ENCODE measurements at regions not wholly inside any gene's neighbourhood (a gene's known extent, or its start where the extent isn't known, plus 50 kb on each side); places are given as distances from the start of the nearest gene placed in this dataset.

- no peak for DNase-seq (ENCODE audit: low read depth in 2 of 2)
Observed at GRCh38 chr6:147859071-147859470, 350.6 kb downstream of the SAMD5 start.

DNA sequence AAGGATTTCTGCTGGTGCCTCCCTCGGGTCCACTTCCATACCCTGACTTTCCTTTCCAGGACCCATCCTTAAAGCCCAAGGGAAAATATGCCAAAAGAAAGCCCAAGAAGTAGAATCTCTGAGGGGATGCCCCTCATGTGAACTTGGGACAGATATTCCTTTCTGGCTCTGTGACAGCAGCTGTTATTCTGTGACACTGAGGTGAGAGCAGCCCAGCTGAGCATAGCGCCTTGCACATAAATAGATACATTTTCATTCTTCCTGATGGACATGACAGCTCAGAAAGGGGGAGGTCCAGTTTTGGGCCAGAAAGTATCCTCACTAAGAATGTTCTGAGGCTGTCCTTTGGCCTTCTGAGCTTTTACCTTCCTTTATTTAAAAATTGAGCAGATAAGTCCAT is 353.2 kb downstream of the SAMD5 start:
- DNase-seq (ENCODE audit: low read depth in 2 of 2): no peak

DNA sequence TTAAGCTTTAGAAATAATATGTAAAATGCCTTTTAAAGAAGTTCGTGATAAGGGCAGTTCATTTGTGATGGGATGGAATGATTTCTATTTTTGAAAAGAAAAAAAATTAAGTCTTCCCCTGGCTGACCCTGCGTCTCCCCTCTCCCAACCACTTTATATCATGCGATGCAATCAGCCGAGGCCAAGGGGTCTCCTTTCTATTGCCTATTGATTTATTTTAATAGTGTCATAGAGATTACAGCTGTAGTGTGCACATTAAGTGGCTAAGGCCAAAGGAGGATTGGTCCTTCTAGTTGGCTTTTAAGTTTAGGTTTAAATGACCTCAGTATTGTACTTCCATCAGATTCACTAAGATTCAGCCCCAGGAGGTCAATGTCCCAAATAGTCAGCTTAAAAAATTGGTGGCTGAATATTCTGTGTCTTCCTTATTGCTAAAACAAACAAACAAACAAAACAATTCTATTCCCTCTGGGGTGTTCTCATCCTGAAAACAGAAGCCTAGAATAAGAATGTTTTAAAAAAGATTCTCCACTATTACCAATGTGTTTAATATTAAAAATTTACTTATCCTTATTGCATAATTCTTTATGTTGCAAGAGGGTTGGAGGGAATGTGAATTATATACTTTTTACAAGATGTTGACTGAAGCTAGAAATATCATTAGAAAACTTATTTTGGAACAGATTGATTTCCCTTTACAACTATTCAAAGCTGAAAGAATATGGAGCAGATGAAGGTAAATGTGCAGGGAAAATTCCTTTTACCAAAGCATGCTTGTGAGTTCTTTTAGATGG is 359.1 kb downstream of the SAMD5 start:
- no peak for DNase-seq (ENCODE audit: low read depth in 2 of 2)

DNA sequence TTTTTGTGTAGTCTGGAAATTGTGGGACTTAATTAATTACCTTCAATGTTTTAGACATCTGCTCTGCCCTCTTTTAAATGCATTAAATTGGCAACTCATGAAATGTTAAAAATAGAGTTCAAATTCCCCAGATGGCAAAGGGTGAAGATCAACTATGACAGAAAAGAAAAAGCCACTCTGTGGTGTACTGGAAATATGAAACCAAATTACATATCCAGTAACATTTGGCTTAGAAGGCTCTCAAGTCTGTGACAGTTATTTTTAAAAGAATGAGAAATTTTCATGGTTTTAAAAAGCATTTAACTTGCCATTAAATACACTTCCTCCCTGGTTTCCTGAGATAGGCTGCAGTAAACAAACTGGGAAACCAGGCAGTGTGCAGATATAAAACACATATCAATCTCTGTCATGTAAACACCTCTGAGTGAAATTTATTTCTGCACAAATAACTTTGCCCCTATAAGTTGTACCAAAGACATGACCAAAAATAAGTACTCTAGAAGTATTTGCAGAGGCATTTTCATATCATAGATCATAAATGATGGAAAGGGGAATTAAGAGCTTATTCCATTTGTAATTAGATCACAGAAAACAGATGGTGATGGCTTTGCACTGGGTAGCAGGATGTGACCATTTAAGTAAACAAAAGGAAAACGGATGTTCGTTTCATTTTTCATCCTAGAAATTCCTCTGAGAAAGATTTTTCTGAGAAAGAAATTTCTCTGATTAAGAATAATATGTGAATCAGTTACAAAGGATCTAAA is 360.1 kb downstream of the SAMD5 start:
- no peak for DNase-seq (ENCODE audit: low read depth in 2 of 2)

DNA sequence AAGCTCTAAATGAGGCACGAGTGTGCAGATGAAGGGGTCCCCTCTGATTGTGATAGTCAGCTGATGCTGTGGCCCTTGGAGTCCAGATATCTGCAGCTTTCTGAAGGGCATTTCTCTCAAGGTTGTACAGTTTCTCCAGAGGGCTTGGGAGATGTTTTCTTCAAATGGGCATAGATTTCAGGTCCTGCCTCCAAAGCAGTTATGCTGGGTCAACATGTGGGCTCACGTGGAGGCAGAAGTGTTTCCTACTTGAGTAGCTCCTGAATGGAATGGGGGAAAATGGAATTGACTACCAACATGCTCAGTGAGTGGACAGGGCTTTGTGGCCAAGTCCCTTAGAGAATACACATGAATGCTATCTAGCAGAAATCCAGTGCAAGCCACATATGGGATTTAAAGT is 360.7 kb downstream of the SAMD5 start:
- DNase-seq (ENCODE audit: low read depth in 2 of 2): no peak

DNA sequence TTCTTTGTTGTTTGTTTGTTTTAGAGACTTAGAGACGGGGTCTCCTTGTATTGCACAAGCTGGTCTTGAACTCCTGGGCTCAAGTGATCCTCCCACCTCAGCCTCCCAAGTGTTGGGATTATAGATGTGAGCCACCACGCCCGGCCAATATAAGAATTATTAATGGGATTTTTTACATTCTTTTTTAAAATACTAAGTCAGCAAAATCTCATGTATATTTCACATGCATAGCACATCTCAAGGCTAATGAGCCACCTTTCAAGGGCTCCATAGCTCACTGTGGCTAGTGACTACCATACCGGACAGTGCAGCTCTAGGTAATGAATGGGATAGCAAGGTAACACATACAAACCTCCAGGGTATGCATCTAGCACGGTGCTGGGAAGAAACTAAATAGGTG is 361.4 kb downstream of the SAMD5 start:
- DNase-seq (ENCODE audit: low read depth in 2 of 2): no peak

DNA sequence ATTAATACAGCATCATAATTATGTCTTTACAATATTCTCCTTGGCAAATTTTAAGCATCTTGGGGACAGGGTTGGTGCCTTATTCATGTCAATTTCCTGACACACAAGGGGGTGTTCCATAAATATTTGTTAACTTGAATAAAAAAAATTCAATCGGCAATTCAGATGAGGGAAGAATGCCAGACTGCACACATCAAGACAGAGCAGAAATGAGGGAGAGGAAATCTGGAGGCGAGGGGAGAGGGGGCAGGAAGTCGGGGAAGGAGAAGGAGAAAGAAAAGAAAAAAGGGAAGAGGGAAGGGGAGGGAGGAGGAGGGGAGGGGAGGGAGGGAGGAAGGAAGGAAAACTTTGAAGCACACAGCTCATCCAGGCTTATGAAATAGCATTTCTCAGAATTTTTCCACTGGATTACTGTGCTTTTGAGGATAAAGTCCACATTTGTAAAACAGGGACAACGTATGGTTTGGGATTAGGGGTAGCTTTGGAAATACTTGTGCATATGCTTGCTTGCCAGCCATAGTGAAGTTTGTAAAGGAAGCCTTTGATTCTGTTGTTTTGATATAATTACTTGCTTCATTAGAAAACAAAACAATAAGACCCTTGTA is 362.1 kb downstream of the SAMD5 start:
- no peak for DNase-seq (ENCODE audit: low read depth in 2 of 2)

- no peak for DNase-seq (ENCODE audit: low read depth in 2 of 2)
Observed at GRCh38 chr6:147872002-147872401, 363.5 kb downstream of the SAMD5 start.

- DNase-seq (ENCODE audit: low read depth in 2 of 2): no peak
Observed at GRCh38 chr6:147873816-147874215, 365.3 kb downstream of the SAMD5 start.

- DNase-seq (ENCODE audit: low read depth in 2 of 2): no peak
Observed at GRCh38 chr6:147874322-147874721, 365.8 kb downstream of the SAMD5 start.

DNA sequence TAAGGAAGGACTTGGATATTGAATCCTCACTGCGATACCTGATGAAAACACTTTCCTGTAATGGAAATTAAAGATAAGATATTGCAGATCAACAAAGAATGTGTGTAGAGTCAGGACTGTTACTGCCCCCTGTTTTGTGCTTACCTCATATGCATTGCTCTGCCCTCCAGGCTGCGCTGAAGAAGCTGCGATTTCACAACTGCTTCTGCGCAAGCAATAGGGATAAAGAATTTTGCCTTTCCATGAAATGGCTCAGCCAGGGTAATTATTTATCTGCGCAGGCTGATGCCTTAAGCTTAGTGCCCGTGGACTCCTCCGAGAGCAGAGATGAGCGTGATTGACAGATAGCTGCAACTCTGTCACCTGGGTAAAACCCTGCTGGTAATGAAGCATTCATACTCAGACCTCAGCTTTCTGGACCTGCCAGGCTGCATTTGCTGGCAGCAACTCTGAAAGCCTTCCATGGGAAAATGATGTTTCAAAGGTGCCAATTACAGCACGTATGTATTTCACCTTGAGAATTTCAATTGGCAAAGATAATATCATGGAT is 370.6 kb downstream of the SAMD5 start:
- DNase-seq (ENCODE audit: low read depth in 2 of 2): no peak

- no peak for DNase-seq (ENCODE audit: low read depth in 2 of 2)
Observed at GRCh38 chr6:147881432-147881831, 372.9 kb downstream of the SAMD5 start.

GRCh38 chr6:147888374-147888773 is 379.9 kb downstream of the SAMD5 start:
- DNase-seq (ENCODE audit: low read depth in 2 of 2): no peak

- DNase-seq (ENCODE audit: low read depth in 2 of 2): no peak
Observed at GRCh38 chr6:147891671-147892070, 383.2 kb downstream of the SAMD5 start.

DNA sequence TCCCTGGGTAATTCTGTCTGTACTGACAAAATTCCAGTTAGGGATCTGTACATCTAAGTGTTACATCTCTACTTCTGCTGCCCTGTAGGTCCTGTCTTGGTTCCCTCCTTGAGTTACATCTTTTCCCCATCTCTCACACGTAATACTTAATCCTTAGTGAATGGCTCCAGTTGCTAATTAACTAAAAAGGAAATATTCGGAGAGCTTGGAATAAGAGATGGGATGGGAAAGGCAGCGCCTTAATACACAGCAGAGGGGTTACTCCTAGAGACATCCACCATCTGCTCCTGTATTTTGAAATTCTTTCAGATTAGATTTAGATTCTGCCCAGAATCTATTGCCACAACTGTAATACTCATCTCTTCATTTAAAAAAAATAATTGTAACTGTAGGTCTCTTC is 384.0 kb downstream of the SAMD5 start:
- DNase-seq (ENCODE audit: low read depth in 2 of 2): no peak

DNA sequence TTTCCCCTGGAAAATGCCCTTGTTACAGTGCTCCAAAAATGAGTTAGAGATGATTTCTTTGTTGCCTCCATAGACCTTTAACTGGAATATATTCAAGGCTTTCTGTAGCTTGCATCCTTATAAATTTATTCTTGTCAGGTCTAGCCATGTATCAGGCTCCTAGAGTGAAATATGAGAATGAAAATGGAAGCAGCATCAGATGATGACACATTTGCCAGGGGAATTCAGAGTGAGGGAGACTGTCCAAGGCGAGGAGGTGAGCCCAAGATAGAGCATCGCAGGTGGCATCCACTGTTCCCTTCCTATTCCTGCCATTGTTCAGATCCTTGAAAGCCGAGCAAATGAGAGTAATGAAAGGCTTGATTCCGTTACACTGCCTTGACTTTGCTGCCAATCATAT is 386.8 kb downstream of the SAMD5 start:
- DNase-seq (ENCODE audit: low read depth in 2 of 2): no peak

- DNase-seq (ENCODE audit: low read depth in 2 of 2): no peak
Observed at GRCh38 chr6:147900247-147900830, 391.8 kb downstream of the SAMD5 start.

DNA sequence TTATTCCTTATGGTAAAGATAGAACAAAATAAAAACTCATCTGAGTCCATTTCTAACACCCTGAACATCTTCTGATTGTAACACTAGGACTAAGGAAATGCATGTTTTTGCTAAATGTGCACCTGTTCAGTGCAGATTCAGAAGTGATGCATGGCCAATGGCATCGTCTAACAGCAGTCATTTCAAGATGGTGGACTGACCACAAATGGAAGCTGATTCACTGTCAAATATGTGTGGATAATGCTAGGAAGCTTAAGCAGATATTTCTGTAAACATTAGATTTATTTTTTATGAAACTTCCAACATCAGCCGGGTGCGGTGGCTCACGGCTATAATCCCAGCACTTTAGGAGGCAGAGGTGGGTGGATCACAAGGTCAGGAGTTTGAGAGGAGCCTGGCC is 394.8 kb downstream of the SAMD5 start:
- DNase-seq (ENCODE audit: low read depth in 2 of 2): no peak

- no peak for DNase-seq (ENCODE audit: low read depth in 2 of 2)
Observed at GRCh38 chr6:147903931-147904330, 395.4 kb downstream of the SAMD5 start.

DNA sequence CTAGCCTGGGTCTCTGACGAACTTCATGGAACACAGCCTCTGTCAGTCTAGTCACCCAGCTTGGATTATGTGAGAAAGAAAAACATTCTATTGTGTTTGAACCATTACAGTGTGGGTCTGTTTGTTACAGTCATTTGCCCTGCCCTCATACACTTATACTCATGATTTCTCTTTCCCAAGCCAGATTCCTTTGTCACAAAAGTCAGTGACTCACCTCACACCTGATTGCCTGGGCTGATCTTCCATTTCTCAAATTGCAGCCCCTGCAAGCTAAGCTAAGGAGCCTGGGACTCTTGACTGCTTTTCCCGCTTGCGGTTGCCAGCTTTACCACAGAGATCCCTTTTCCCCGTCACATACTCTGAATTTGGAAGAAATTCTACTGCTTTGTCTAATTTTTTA is 395.9 kb downstream of the SAMD5 start:
- DNase-seq (ENCODE audit: low read depth in 2 of 2): no peak

- DNase-seq (ENCODE audit: low read depth in 2 of 2): no peak
Observed at GRCh38 chr6:147905711-147906110, 397.2 kb downstream of the SAMD5 start.

GRCh38 chr6:147906361-147906760 is 397.9 kb downstream of the SAMD5 start:
- no peak for DNase-seq (ENCODE audit: low read depth in 2 of 2)
